ENCODE measurements at regions not wholly inside any gene's neighbourhood (a gene's known extent, or its start where the extent isn't known, plus 50 kb on each side); places are given as distances from the start of the nearest gene placed in this dataset.

GRCh38 chr18:39675906-39676305, 2110.3 kb upstream of the CELF4 start:
- TF ChIP-seq CTCF (IDR thresholded peaks at IDR 0.05; ENCODE audit: insufficient read depth, low read depth, low read length), result no peak
- DNase-seq (ENCODE audit: low read depth), result peak; percentile 30
- H3K4me3 ChIP-seq (ENCODE audit: low read depth, low read length), result no peak overlapping the region

- TF ChIP-seq CTCF (IDR thresholded peaks at IDR 0.05; ENCODE audit: insufficient read depth, low read depth, low read length), result no peak
- H3K4me3 ChIP-seq (ENCODE audit: low read depth, low read length), result no peak overlapping the region
- DNase-seq (ENCODE audit: low read depth), result peak; percentile 79
Observed at GRCh38 chr18:39675368-39675767, 2109.8 kb upstream of the CELF4 start.

GRCh38 chr18:39672171-39672570, 2106.6 kb upstream of the CELF4 start:
- TF ChIP-seq CTCF (IDR thresholded peaks at IDR 0.05; ENCODE audit: insufficient read depth, low read depth, low read length), result no peak
- no peak overlapping the region for H3K4me3 ChIP-seq (ENCODE audit: low read depth, low read length)
- DNase-seq (ENCODE audit: low read depth), result no peak

- DNase-seq (ENCODE audit: low read depth), result peak; percentile 15
- TF ChIP-seq CTCF (IDR thresholded peaks at IDR 0.05; ENCODE audit: insufficient read depth, low read depth, low read length), result no peak
- no peak overlapping the region for H3K4me3 ChIP-seq (ENCODE audit: low read depth, low read length)
Observed at GRCh38 chr18:39667905-39668304, 2102.3 kb upstream of the CELF4 start.

GRCh38 chr18:39666541-39666940, 2100.9 kb upstream of the CELF4 start:
- no peak overlapping the region for H3K4me3 ChIP-seq (ENCODE audit: low read depth, low read length)
- TF ChIP-seq CTCF (IDR thresholded peaks at IDR 0.05; ENCODE audit: insufficient read depth, low read depth, low read length), result no peak
- no peak for DNase-seq (ENCODE audit: low read depth)

GRCh38 chr18:39661856-39662366, 2096.3 kb upstream of the CELF4 start:
- no peak for TF ChIP-seq CTCF (IDR thresholded peaks at IDR 0.05; ENCODE audit: insufficient read depth, low read depth, low read length)
- no peak overlapping the region for H3K4me3 ChIP-seq (ENCODE audit: low read depth, low read length)
- DNase-seq (ENCODE audit: low read depth), result no peak

GRCh38 chr18:39660141-39660540, 2094.5 kb upstream of the CELF4 start:
- no peak overlapping the region for H3K4me3 ChIP-seq (ENCODE audit: low read depth, low read length)
- DNase-seq (ENCODE audit: low read depth), result peak; percentile 18
- TF ChIP-seq CTCF (IDR thresholded peaks at IDR 0.05; ENCODE audit: insufficient read depth, low read depth, low read length), result no peak

Measured in fibroblast of villous mesenchyme (primary cell).